Activated effector memory CD4-positive, alpha-beta T cell treated with anti-CD3 and anti-CD28 coated beads, Interleukin-2, amount 50 U/mL, for 16 hours (primary cell): ENCODE measurements at regions not wholly inside any gene's neighbourhood (a gene's known extent, or its start where the extent isn't known, plus 50 kb on each side); places are given as distances from the start of the nearest gene placed in this dataset.

Experiments used
- DNase-seq: peaks from one replicate; pipeline ENCODE4 v3.0.0-alpha.2; 2020

DNA sequence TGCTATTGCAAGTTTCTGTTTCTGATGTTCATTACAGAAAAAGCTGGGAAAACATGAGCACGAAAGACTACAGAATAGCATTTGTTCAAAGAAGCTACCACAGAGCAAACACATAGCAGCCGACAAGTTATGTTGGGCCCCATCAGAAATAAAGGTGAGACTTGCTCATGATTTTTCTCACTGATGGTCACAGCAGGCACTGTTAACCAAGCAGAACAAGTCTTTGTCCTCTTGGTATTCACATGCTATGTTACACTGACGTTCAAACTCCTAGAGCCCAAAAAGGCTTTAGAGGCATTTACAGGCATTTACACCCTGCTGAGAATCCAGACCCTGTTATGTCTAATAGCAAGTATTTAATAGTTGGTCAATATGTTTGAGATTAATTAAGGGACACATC is 235.0 kb upstream of the HNMT start:
- no peak for DNase-seq

DNA sequence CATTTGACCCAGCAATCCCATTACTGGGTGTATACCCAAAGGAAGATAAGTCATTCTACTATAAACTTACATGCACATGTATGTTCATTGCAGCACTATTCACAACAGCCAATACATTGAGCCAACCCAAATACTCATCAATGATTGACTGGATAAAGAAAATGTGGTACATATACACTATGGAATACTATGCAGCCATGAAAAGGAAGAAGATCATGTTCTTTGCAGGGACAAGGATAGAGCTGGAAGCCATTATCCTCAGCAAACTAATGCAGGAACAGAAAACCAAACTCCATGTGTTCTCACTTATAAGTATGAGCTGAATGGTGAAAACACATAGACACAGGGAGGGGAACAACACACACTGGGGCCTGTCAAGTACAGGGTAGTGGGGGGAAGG is 226.7 kb upstream of the HNMT start:
- no peak for DNase-seq

DNA sequence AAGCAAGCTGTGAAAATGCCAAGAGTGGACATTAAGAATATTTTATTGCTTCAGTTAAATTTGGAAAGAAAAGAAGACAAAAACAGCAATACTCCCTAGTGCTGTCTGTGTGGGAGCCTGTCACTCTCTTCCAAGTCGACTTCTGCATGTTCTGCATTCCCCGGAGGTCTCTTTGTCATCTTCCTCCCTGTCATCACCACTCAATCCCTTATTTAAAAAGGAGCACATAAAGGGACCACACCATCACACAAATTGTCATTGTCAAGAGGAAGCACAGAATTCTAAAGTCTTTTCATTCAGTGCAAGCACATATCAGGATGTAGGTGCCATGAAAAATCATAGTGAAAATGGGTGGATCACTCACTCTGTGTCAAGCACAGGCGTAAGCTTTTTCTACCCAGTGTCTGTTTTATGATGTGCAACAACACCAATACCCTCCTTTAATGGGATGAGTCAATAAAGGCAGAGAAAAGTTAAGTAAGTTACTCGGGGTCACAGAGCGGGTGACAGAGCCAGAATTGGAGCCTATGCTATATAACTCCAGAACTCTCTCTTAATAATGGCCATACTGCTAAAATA is 222.4 kb upstream of the HNMT start:
- no peak for DNase-seq

DNA sequence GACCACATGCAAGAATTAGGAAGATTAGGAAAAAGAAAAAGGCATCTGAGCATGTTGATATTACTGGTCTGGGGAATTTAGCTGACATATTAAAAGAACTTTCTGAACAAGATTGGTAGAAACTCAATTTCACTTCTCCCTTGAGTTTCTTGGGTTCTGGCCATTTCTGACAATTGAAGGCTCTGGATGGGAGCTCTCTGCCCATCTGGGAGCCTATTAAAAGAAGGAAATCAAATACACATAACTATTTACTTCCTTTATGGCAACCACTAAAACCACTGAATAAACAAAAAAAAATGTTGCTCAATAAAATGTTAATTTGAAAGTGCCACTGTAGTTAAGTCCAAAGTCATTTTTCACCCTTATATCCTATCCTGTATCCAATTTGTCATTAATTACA is 216.8 kb upstream of the HNMT start:
- no peak for DNase-seq

DNA sequence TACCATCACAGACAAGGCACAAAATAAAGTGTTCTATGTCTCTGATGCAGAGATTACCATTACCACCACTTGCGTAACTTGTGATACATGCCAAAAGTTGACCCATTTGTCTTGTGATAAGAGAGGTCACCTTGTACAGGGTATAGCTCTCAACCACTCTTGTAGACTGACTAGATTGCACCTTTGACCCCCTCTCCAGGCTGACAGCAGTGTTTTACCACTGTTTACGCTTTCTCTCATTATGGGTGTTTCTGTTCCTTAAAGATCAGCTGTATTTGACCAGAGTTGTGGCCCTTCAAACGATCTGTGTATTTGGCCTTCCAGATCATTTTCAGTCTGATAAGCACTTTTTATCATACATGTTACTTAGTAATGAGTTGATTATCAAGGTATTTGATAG is 215.7 kb upstream of the HNMT start:
- no peak for DNase-seq

DNA sequence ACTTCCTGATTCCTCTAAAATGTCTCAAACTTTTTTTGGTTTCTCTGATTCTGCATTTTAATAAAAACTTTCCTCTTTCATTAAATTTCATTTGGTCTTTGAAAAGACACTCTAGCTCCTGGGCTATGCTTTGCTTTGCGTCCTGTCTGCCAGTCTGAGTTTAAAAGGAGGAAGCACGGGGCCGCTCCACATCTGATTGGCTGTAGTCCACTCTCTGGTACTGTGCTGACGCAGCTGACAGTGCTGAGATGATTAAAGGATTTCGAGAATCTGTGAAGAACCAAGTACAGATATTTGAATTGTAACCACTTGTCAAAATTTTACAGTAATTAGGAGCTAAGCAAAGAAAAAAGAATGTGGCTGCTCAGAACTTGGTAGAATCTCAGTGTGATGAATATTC is 199.6 kb upstream of the HNMT start:
- DNase-seq, result no peak

DNA sequence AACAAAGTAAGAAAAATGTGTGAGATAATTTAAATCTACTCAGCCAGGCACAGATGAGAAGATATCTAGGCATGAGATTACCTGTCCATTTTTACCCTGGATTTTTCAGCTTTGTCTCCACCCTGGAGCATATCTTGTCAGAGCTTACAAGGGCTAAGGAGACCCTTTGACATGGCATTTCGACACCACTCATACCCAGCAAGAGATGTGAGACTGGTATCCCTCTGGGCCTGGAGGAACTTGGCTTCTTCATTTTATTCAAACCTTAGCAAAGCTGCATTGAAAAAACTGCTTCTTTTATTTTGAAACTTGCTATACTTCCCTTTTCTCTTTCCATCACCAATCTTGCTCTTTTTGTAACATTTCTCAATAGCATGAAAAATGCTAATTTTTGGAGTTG is 194.9 kb upstream of the HNMT start:
- no peak for DNase-seq

DNA sequence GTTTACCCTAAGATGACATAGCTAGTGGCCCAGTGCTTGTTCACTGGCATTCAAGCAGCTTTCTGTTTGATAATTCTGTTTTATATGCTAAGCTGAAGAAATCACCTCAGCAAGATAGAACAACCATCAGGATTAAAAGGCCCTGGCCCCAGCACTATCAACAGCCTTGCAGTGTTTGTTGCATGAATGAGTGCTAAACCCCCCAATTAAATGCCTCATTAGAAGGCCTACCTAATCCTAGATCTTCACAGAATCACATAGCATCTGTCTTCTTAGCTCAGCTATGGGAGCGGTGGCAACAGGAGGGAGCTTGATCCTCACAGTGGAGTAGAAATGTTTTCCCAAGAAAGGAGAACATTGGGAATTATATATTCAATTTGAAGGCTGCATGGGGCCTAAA is 194.1 kb upstream of the HNMT start:
- DNase-seq, result no peak

DNA sequence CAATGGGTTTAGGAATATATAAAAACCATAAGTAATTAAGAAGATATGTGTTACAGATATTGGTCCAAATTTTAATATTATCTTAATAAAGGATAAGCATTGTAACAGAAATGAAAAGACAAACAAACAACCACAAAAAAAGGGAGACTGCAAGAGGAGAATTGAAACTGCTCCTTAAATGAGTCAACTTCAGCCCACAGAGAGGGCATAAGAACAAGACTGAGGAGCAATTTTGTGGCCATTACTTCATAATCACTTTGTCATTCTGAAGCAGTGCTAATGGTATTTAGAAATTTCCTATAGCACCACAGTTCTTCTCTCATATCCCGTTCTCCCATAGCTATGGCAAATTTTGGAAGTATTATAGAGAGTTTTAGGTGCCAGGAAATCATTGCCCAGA is 193.2 kb upstream of the HNMT start:
- no peak for DNase-seq

DNA sequence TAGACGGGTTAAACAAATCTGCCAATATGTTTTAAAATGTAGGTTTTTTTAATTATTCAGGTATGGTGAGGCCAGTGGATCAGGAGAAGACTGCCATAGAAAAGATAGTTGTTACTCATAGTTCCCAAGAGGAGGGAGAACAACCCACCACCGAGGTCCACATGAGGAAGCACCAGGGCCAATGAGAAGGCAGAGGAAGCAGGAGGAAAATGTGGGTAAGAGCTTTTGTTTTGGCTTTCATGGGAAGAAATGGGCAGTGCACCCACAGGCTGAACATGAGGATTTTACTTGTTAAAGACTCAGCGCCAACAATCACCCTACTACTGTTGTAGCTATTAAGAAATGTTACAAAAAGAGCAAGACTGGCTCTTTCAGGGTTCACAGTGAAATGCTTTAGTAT is 191.8 kb upstream of the HNMT start:
- DNase-seq, result no peak

DNA sequence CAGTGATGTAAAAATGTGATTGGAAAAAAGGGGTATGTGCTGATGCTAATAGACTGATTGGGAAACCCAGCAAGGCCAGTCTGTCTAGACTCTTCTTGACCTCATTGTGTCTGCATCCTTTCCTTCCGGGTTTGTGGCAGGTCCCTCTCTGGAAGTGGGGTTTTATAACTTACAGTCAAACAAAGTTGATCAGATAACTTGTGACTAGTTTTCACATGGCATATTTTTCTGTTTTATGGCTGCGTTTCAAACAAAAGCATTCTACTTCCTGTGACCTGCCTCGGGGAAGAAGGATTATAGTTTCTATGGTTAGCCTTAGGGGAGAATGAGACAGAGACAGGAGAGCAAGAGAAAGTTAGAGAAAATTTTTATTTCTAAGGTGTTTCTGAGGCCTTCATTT is 188.7 kb upstream of the HNMT start:
- DNase-seq, result no peak

DNA sequence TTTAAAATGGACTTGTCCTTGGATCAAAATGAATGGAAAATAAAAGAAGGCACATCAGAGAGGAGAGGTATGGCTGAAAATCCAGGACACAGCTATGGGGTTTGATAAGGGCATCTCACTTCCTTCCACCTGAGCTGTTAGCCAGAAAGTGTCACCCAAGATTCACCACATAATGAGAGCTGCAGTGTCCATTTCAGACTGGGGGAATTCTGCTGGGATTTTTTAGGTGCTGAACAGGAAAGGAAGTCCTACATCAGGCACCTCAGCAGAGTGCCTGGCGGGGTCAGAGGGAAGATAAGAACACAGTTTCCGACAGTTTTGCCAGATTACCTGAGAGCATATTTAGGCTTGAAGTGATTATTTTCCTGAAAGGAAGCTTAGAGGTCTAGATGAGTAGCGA is 187.6 kb upstream of the HNMT start:
- no peak for DNase-seq

DNA sequence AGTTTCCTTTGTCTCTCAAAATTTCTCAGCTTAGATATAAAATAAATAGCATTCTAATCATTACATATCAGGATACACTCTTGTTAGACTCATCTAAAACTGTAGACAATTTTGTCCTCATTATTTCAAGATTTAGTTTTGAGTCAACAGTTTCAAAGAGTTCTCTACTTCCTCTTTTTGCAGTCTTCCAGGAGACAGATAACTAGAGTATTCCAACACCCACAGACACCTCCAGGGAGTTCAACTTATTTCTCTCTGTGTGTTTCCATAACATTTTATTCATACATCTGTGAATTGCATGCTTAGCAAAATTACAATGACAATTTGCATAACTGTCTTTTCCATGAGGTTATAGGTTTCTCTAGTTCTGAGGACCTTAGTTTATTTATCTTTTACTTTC is 166.6 kb upstream of the HNMT start:
- DNase-seq, result no peak

DNA sequence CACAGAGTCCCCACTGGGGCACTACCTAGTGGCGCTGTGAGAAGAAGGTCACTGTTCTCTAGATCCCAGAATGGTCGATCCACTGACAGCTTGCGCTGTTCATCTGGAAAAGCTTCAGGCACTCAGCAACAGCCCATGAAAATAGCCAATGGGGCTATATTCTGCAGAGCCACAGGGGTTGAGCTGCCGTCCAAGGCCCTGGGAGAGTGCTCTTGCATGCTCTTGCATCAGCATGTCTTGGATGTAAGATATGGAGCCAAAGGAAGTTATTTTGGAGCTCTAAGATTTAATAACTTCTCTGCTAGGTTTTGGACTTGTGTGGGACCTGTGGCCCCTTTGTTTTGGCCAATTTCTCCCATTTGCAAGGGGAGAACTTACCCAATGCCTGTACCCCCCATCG is 164.7 kb upstream of the HNMT start:
- no peak for DNase-seq

DNA sequence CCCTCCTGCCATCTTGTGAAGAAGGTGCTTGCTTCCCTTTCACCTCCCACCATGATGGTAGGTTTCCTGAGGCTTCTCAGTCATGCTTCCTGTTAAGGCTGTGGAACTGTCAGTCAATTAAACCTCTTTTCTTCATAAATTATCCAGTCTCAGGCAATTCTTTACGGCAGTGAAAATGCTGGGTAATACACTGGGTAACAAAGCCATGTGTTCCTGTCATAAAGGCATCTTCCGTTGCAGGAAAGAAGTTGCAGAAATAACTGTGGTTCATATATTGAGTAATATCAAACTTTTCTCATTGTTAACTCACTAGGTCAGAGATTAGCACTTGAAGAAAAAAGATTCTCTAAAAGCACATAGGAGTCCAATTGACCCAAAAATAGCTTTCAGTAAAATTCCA is 163.9 kb upstream of the HNMT start:
- DNase-seq, result no peak

DNA sequence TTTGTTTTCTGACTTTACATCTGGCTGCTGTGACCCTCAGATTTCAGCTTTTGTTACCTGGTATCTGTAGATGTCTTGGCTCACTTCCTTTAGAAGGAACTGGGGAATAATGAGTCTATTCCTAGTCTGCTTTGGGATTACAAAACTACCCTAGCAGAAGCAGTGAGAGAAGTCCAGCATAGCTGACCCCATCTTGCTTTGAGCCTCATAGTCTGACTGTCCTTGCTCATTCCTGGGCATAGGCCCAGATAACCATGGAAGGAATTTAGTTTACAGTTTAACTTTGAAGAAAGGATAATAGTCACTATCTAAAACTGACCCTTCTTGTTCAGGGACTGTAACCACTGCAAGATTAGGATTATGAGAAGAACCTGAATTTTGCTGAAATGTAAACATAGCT is 163.0 kb upstream of the HNMT start:
- DNase-seq, result no peak

DNA sequence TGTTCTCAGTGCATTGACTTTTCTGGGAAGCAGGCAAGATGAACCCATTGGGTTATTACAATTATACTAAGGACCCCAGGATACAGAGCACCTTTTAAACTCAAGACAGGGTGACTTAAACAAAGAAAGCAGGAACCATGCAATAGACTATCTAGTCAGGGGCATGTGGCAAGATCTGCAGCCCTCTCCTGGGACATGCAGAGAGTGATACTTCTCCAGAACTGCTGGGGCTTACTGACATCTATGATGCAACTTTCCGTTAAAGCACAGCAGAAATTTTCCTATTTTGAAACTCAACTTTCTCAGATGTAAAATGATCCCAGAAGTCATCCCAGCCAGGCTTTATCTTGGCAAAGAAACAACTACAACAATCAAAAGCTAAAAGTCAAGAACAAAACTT is 162.2 kb upstream of the HNMT start:
- no peak for DNase-seq

DNA sequence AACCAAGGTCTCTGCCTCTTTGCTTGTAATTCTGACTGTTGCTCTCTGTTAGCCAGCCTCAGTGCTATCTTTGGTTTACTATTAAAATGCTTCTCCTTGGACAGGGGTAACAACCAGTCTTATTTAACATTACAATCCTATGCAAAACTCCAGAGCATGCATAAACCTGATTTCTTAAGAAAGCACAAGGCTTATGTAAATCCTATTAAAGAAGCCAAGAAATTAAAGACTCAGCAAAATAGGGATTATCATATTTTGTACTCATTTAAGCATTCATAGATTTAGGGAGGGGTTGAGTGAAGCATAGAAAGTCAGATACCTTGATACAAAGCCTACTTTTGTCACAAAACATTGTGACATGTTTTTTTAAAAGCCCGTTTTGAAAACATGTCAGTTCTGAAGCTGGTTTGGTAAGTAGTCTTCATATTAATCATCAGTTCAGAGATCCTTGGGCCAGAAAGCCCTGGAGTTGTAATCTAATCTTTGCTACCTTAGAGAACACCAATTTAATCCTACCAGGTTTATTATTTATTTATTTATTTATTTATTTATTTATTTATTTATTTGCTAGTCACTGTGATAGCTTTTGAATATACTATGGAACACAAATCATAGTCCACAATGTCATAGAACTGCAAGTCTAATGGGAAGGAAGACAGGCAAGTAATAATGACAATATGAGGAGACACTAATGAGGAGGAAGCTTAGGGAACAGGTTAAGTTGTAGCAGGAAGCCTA is 158.0 kb upstream of the HNMT start:
- no peak for DNase-seq

DNA sequence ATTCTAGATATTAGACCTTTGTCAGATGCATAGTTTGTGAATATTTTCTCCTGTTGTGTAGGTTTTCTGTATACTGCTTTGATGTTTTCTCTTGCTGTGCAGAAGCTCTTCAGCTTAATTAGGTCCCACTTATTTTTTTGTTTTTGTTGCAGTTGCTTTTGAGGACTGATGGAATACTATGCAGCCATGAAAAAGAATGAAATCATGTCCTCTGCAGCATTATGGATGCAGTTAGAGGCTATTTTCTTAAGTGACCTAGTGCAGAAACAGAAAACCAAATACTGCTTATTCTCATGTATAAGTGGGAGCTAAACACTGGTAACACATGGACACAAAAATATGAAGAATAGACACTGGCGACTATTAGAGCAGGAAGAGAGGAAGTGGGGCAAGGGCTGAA is 155.0 kb upstream of the HNMT start:
- no peak for DNase-seq

DNA sequence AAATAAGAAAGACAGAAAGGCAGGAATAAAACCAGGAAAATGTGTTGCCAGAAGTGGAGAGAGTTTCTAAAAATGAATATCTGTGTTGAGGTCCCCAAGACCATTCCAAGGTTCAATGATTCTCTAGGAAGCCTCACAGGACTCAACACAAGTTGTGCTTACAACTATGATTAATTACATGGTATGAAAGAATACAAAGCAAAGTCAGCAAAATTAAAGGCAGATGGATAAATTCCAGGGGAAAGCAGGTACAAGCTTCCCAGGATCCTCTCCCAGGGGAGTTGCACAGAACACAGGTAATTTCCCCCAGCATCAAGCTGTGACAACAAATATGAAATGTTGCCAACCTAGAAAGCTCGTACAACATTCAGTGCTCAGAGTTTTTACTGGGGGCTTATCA is 154.4 kb upstream of the HNMT start:
- no peak for DNase-seq

DNA sequence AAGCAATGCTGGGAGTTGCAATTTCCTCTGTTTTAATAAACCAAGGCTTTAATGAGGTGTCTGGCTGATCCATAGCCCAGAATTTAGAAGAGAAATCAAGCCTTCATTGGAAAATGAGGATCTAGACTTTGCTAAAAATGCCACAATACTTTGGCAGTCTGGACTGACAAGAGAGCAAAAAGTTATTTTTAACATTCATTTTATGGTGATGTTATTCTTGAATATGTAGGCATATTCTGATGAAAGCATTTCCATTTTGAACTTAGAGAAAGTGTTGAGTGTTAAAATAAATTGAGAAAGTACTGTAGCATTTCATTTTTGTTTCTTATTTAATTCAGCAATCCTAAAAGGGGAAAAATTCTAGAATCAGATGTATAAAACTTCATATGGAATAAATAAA is 151.8 kb upstream of the HNMT start:
- DNase-seq, result no peak

DNA sequence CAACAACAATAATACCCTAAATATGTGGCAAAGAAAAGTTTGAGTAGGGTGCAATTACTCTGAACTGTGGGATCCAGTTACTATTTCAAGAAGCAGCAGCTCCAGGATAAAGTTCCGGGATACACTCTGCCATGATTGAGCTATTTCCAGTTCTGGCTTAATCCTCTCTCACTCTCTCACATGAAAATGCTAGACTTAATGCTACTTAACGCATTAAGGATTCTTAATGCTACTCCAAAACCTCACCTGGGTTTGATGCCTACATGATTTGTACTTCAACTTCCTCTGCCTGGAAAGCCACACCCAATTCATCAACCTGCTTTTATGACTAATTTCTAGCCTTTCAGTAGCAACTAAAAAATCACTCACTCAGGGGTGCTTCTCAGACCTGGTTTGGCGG is 151.1 kb upstream of the HNMT start:
- no peak for DNase-seq

DNA sequence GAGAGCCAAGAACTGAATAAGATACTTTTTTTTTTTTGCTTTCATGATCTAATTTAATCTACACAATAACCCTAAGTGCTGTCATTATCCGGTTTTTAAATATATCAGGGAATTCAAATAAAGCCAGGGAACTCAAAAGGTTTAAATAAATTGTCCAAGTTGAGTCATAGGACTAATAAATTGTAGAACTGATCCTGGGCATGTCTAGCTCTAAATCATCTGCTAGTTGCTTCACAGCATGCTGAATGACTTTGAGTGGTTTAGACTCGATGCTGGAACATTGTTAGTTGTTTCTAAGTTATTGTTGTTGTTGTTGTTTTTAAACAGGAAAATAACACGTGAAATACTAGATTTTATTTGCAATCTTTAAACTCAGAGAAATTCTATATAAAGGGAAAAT is 147.2 kb upstream of the HNMT start:
- no peak for DNase-seq

DNA sequence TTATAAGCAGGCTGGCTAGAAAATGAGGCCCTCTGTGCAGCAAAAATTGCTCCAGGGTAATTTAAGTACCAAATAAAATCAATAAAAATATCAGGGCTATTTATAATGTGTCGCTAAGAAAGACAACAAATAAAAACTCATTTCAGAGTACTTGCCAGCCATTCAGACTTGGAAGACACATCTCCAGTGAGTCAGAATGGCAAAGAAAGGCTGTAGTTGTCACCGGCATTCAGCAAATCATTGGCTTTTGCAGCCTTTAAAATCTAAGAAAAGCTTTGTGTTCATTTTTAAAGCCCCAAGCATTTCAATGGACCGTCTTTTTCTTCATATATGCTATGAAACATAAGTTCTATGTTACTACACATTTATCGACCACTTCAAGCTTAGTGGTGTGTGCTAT is 141.1 kb upstream of the HNMT start:
- no peak for DNase-seq

DNA sequence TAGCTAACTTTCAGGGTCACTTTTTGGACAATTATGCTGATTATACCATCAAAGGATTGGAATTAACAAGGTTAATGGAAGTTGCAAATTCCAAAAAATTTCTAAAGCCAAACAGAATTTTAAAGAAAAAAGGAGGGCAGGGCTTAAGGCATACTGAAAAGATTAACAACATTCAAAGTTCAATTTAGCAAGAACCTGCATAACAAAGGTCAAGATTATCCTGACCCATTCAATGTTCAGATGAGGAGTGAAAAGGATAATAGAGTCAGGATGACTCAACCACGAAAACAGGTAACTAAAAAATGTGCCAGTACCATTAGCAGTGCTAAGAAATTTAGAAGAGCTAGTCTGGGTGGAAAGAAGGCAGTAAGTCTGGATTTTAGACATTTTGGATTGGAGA is 139.8 kb upstream of the HNMT start:
- DNase-seq, result no peak
